Tibial artery (tissue), 4 donors: ENCODE measurements at regions not wholly inside any gene's neighbourhood (a gene's known extent, or its start where the extent isn't known, plus 50 kb on each side); places are given as distances from the start of the nearest gene placed in this dataset.

Experiments used
- DNase-seq, 2 donors: peaks; one replicate each; pipeline ENCODE4 v3.0.0-alpha.2; 2019
- H3K27ac ChIP-seq, 2 donors: fragments of 200-600 bp; sonication (generic) in 1 of 2; 1 replicate in 1 of 2; 2 replicates in 1 of 2; pipeline ENCODE4 v1.5.1; 2018 to 2019; ENCODE audit warnings: mild to moderate bottlenecking in 1 of 2
- H3K27me3 ChIP-seq, 2 donors: fragments of 200-600 bp; sonication (generic) in 1 of 2; one replicate each; pipeline versions ENCODE4 v1.5.1 to v1.6.0; 2016 to 2019
- H3K36me3 ChIP-seq, 3 donors: fragments of 200-600 bp; sonication (generic) in 2 of 3; one replicate each; pipeline ENCODE4 v1.5.1; 2016 to 2019; ENCODE audit warnings: mild to moderate bottlenecking in 2 of 3
- H3K4me1 ChIP-seq, 4 donors: fragments of 200-600 bp; sonication (generic) in 2 of 4; 1 replicate in 3 of 4; 2 replicates in 1 of 4; pipeline ENCODE4 v1.5.1; 2016 to 2019
- H3K4me3 ChIP-seq, 2 donors: fragments of 200-600 bp; sonication (generic) in 1 of 2; 1 replicate in 1 of 2; 2 replicates in 1 of 2; pipeline ENCODE4 v1.5.1; 2018 to 2019; ENCODE audit warnings: mild to moderate bottlenecking in 2 of 2
- H3K9me3 ChIP-seq, 3 donors: fragments of 200-600 bp; sonication (generic) in 1 of 3; one replicate each; pipeline ENCODE4 v1.5.1; 2016 to 2019
- intact Hi-C: fragments of 100-400 bp; cut with DNase I; formaldehyde crosslinking; loops from one replicate; pipeline ENCODE4 v1.15.0; 2023; ENCODE audit warnings: low total_unique reads
- TF ChIP-seq, protein P1 (sequence below), 2 experiments: fragments of 200-600 bp in 1 of 2; fragments of 450-650 bp in 1 of 2; IDR thresholded peaks; one replicate each; pipeline ENCODE4 v1.5.1; 2017 to 2019; ENCODE audit warnings: antibody characterized with exemption in 2 of 2, mild to moderate bottlenecking in 1 of 2, moderate library complexity in 1 of 2

DNA sequence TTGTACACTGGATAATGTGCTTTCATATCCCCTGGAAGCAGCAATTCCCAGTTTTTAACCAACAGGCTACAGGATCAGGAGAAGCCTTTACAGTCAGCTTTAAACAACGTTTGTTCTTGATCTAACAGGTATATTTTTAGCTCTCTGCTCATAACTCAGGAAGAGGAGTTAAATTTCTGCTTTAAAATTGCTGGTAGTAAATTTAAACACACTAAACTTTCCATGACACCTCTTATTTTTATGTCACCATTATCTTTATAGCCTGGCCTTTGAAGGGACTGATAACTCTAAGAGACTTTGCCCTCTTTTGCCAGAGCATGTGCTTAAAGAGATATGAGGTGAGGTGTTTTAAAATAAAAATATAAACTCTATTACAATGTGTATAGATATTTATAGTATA, 119.6 kb upstream of the BRINP3 start:
- H3K4me3 ChIP-seq = no peak overlapping the region
- DNase-seq = no peak
- H3K27ac ChIP-seq = no peak overlapping the region
- no peaks in the 10 kb centered on the region for H3K9me3 ChIP-seq
- TF ChIP-seq, protein P1, sequence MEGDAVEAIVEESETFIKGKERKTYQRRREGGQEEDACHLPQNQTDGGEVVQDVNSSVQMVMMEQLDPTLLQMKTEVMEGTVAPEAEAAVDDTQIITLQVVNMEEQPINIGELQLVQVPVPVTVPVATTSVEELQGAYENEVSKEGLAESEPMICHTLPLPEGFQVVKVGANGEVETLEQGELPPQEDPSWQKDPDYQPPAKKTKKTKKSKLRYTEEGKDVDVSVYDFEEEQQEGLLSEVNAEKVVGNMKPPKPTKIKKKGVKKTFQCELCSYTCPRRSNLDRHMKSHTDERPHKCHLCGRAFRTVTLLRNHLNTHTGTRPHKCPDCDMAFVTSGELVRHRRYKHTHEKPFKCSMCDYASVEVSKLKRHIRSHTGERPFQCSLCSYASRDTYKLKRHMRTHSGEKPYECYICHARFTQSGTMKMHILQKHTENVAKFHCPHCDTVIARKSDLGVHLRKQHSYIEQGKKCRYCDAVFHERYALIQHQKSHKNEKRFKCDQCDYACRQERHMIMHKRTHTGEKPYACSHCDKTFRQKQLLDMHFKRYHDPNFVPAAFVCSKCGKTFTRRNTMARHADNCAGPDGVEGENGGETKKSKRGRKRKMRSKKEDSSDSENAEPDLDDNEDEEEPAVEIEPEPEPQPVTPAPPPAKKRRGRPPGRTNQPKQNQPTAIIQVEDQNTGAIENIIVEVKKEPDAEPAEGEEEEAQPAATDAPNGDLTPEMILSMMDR (IDR thresholded peaks at IDR 0.05) = no peak
- H3K4me1 ChIP-seq = no peaks in the 10 kb centered on the region
- H3K36me3 ChIP-seq = no peaks in the 10 kb centered on the region
- intact Hi-C loops = no loop called here
- no peaks in the 10 kb centered on the region for H3K27me3 ChIP-seq

DNA sequence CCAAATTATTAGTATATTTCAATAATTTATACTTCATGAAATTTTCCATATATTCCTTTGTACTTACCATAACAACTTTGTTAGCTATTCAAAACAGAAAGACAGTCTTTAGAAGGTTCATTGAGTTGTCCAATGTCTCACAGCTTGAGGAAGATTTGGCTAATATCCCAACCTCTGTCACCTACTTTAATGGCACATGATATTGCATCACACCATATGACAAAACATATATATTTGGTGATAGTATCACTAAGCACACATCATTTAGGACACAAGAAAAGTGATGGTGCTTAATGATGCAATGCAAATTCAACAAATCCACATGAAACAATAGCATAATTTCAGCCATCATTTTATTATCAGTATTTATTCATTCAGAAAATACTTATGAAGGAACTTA, 122.0 kb upstream of the BRINP3 start:
- Histone ChIP-seq H3K27ac (no peak overlapping the region), H3K4me3 (no peak overlapping the region), H3K4me1 (no peaks in the 10 kb centered on the region), H3K27me3 (no peaks in the 10 kb centered on the region), H3K9me3 (no peaks in the 10 kb centered on the region), H3K36me3 (no peaks in the 10 kb centered on the region)
- TF ChIP-seq, protein P1 (IDR thresholded peaks at IDR 0.05) = no peak
- intact Hi-C loops = no loop called here
- DNase-seq = no peak

DNA sequence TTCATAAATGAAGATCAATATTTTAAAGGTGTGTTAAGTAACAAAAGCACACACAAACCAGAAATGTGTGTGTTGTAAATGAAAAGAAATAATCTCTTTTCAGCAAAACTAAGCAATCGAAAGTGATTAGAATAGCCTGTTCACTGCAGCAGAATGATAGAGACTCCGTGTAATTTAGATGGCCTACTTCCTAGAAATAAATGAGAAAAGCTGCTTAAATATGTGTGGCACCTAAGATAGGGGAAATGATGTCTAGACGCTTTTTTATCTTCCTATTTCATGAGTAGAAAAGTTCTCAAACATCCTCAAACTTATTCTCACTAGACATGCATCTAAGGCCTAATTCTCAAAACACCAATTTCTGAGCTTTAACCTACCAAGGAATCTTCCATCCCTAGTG, 124.7 kb upstream of the BRINP3 start:
- DNase-seq = no peak
- Histone ChIP-seq H3K36me3 (no peaks in the 10 kb centered on the region), H3K27me3 (no peaks in the 10 kb centered on the region), H3K27ac (no peak overlapping the region), H3K4me1 (no peaks in the 10 kb centered on the region), H3K9me3 (no peaks in the 10 kb centered on the region), H3K4me3 (no peak overlapping the region)
- TF ChIP-seq, protein P1 (IDR thresholded peaks at IDR 0.05) = no peak
- intact Hi-C loops = no loop called here

DNA sequence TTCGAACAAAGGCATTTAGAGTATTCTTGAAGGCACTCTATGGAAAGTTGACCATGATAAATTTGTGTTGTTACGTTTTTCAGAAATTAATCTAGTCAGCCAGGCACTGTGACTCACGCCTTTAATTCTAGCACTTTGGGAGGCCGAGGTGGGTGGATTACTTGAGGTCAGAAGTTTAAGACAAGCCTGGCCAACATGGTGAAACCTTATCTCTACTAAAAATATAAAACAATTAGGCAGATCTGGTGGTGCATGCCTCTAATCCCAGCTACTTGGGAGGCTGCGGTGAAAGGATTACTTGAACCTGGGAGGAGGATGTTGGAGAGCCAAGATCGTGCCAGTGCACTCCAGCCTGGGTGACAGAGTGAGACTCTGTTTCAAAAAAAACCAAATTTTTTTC, 130.6 kb upstream of the BRINP3 start:
- TF ChIP-seq, protein P1 (IDR thresholded peaks at IDR 0.05) = no peak
- Histone ChIP-seq H3K4me1 (no peaks in the 10 kb centered on the region), H3K27ac (no peak overlapping the region), H3K36me3 (no peaks in the 10 kb centered on the region), H3K4me3 (no peak overlapping the region), H3K27me3 (no peaks in the 10 kb centered on the region), H3K9me3 (no peaks in the 10 kb centered on the region)
- no peak for DNase-seq
- intact Hi-C loops = no loop called here

DNA sequence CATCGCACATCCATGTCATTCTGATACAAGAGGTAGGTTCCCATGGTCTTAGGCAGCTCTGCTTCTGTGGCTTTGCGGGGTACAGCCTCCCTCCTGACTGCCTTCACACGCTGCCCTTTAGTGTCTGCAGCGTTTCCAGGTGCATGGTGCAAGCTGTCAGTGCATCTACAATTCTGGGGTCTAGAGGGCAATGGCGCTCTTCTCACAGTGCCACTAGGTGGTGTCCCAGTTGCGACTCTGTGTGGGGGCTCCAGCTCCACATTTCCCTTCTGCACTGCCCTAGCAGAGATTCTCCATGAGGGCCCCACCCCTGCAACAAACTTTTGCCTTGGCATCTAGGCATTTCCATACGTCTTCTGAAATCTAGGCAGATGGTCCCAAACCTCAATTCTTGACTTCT, 138.2 kb upstream of the BRINP3 start:
- no peak overlapping the region for H3K27ac ChIP-seq
- no peaks in the 10 kb centered on the region for H3K27me3 ChIP-seq
- intact Hi-C loops = no loop called here
- no peaks in the 10 kb centered on the region for H3K4me1 ChIP-seq
- H3K4me3 ChIP-seq = no peak overlapping the region
- TF ChIP-seq, protein P1 (IDR thresholded peaks at IDR 0.05) = no peak
- H3K9me3 ChIP-seq = no peaks in the 10 kb centered on the region
- no peak for DNase-seq
- H3K36me3 ChIP-seq = no peaks in the 10 kb centered on the region

DNA sequence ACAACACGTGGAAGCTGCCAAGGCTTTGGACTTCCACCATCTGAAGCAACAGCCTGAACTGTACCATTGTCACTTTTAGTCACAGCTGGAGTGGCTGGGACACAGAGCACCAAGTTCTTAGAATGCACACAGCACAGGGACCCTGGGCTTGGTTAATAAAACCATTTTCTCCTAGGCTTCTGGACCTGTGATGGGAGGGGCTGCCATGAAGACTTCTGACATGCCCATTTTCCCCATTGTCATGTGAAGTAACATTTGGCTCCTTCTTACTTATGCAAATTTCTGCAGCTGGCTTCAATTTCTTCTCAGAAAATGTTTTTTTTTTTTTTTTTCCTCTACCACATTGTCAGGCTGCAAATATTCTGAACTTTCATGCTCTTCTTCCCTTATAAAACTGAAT, 138.6 kb upstream of the BRINP3 start:
- intact Hi-C loops = no loop called here
- TF ChIP-seq, protein P1 (IDR thresholded peaks at IDR 0.05) = no peak
- no peaks in the 10 kb centered on the region for H3K36me3 ChIP-seq
- H3K4me1 ChIP-seq = no peaks in the 10 kb centered on the region
- H3K27ac ChIP-seq = no peak overlapping the region
- no peak for DNase-seq
- no peak overlapping the region for H3K4me3 ChIP-seq
- H3K9me3 ChIP-seq = no peaks in the 10 kb centered on the region
- no peaks in the 10 kb centered on the region for H3K27me3 ChIP-seq
